Left lung (tissue), 4 donors: ENCODE measurements at regions not wholly inside any gene's neighbourhood (a gene's known extent, or its start where the extent isn't known, plus 50 kb on each side); places are given as distances from the start of the nearest gene placed in this dataset.
"Not testable (repeated sequence)": the region's sequence is repeated elsewhere in the genome, so short reads cannot be mapped to it uniquely, and the experiment has no call there.

Experiments used
- ATAC-seq: fragments of 200-7000 bp; cut with Tn5 transposase; one replicate; pipeline ENCODE4 v1.9.1; 2020; ENCODE audit warnings: moderate library complexity
- DNase-seq, 4 donors: peaks; one replicate each; pipeline ENCODE4 v3.0.0-alpha.2; 2013 to 2020
- H3K27ac ChIP-seq, 2 donors: fragments of 200-600 bp; sonication (generic) in 1 of 2; one replicate each; pipeline versions ENCODE4 v1.5.0 to v1.8.0; 2020 to 2021
- H3K27me3 ChIP-seq, 2 donors: fragments of 200-600 bp; sonication (generic) in 1 of 2; one replicate each; pipeline versions ENCODE4 v1.5.0 to v1.8.0; 2020 to 2021
- H3K36me3 ChIP-seq, 2 donors: fragments of 200-600 bp; sonication (generic) in 1 of 2; one replicate each; pipeline versions ENCODE4 v1.5.0 to v1.8.0; 2020 to 2021
- H3K4me1 ChIP-seq, 2 donors: fragments of 200-600 bp; one replicate each; pipeline ENCODE4 v1.8.0; 2021
- H3K4me3 ChIP-seq, 2 donors: fragments of 200-600 bp; sonication (generic) in 1 of 2; one replicate each; pipeline versions ENCODE4 v1.5.0 to v1.8.0; 2020 to 2021; ENCODE audit warnings: mild to moderate bottlenecking in 1 of 2
- H3K9me3 ChIP-seq, 2 donors: fragments of 200-600 bp; sonication (generic) in 1 of 2; one replicate each; pipeline versions ENCODE4 v1.5.0 to v1.8.0; 2020 to 2021
- CTCF ChIP-seq, 2 donors: fragments of 200-600 bp; sonication (generic) in 1 of 2; IDR thresholded peaks; one replicate each; pipeline versions ENCODE4 v1.5.0 to v1.8.0; 2021; ENCODE audit warnings: antibody characterized with exemption in 2 of 2
- intact Hi-C, 2 donors: fragments of 100-400 bp; cut with DNase I; formaldehyde crosslinking; loops; one replicate each; pipeline versions ENCODE4 v1.11.2 to v1.14.2; 2022
- donor health status: DM: no; HTN: yes; CAD: no.
- donor health status: DM: no; HTN: no; CAD: no.

GRCh38 chr2:239866350-239866749, 158.8 kb downstream of the NDUFA10 start:
- no peaks in the 10 kb centered on the region for H3K27me3 ChIP-seq
- intact Hi-C loops, result no loop called here
- H3K9me3 ChIP-seq, result no peaks in the 10 kb centered on the region
- no peak overlapping the region for H3K4me3 ChIP-seq
- DNase-seq (no peak), ATAC-seq (no peak)
- no peak for TF ChIP-seq CTCF (IDR thresholded peaks at IDR 0.05)
- H3K36me3 ChIP-seq, result no peaks in the 10 kb centered on the region
- no peak overlapping the region for H3K27ac ChIP-seq
- no peaks in the 10 kb centered on the region for H3K4me1 ChIP-seq

GRCh38 chr2:239865856-239866255, 159.3 kb downstream of the NDUFA10 start:
- H3K27ac ChIP-seq, H3K9me3 ChIP-seq, DNase-seq, H3K4me3 ChIP-seq, H3K4me1 ChIP-seq, H3K27me3 ChIP-seq, intact Hi-C loops, ATAC-seq, H3K36me3 ChIP-seq: not testable (repeated sequence)

GRCh38 chr2:239865059-239865639, 160.0 kb downstream of the NDUFA10 start:
- H3K27me3 ChIP-seq, result no peaks in the 10 kb centered on the region
- ATAC-seq, result no peak
- no peaks in the 10 kb centered on the region for H3K36me3 ChIP-seq
- no peaks in the 10 kb centered on the region for H3K4me1 ChIP-seq
- H3K9me3 ChIP-seq, result no peaks in the 10 kb centered on the region
- TF ChIP-seq CTCF (IDR thresholded peaks at IDR 0.05), result no peak
- DNase-seq, result no peak
- H3K4me3 ChIP-seq, result no peak overlapping the region
- intact Hi-C loops, result no loop called here
- H3K27ac ChIP-seq, result no peak overlapping the region

- ATAC-seq (no peak), DNase-seq (no peak)
- no peak overlapping the region for H3K4me3 ChIP-seq
- H3K36me3 ChIP-seq, result no peaks in the 10 kb centered on the region
- H3K4me1 ChIP-seq, result no peaks in the 10 kb centered on the region
- H3K27me3 ChIP-seq, result no peaks in the 10 kb centered on the region
- intact Hi-C loops, result no loop called here
- no peaks in the 10 kb centered on the region for H3K9me3 ChIP-seq
- H3K27ac ChIP-seq, result no peak overlapping the region
- TF ChIP-seq CTCF (IDR thresholded peaks at IDR 0.05), result no peak
Measured at GRCh38 chr2:239864247-239865058, 160.7 kb downstream of the NDUFA10 start.

- no peak for TF ChIP-seq CTCF (IDR thresholded peaks at IDR 0.05)
- Histone ChIP-seq H3K4me3 (no peak overlapping the region), H3K4me1 (no peaks in the 10 kb centered on the region), H3K27me3 (peaks cover 0 to 7% of the 10 kb centered on the region in 2 donors), H3K9me3 (no peaks in the 10 kb centered on the region), H3K36me3 (no peaks in the 10 kb centered on the region), H3K27ac (no peak overlapping the region)
- DNase-seq (no peak), ATAC-seq (no peak)
- intact Hi-C loops, result no loop called here
Measured at GRCh38 chr2:239862613-239863012, 162.5 kb downstream of the NDUFA10 start.
